Uterus (tissue), 2 donors: ENCODE measurements at regions not wholly inside any gene's neighbourhood (a gene's known extent, or its start where the extent isn't known, plus 50 kb on each side); places are given as distances from the start of the nearest gene placed in this dataset.

ENCODE experiments used
- CTCF ChIP-seq, 4 experiments: fragments of 200-600 bp in 2 of 4; fragments of 450-650 bp in 2 of 4; sonication (generic) in 2 of 4; IDR thresholded peaks; one replicate each; pipeline ENCODE4 v1.5.1; 2016 to 2019; ENCODE audit warnings: antibody characterized with exemption in 4 of 4, mild to moderate bottlenecking in 2 of 4, moderate library complexity in 1 of 4
- POLR2A ChIP-seq, 2 donors: fragments of 450-650 bp; IDR thresholded peaks; one replicate each; pipeline ENCODE4 v1.6.1; 2016; ENCODE audit warnings: antibody characterized with exemption in 2 of 2, mild to moderate bottlenecking in 1 of 2, moderate library complexity in 1 of 2

- TF ChIP-seq POLR2A (IDR thresholded peaks at IDR 0.05) (no peak), CTCF (IDR thresholded peaks at IDR 0.05) (no peak)
These were observed 193.9 kb upstream of the CITED2 start for GRCh38 chr6:139568151-139568955.
